ENCODE measurements at regions not wholly inside any gene's neighbourhood (a gene's known extent, or its start where the extent isn't known, plus 50 kb on each side); places are given as distances from the start of the nearest gene placed in this dataset.
"Not testable (repeated sequence)": the region's sequence is repeated elsewhere in the genome, so short reads cannot be mapped to it uniquely, and the experiment has no call there.

DNA sequence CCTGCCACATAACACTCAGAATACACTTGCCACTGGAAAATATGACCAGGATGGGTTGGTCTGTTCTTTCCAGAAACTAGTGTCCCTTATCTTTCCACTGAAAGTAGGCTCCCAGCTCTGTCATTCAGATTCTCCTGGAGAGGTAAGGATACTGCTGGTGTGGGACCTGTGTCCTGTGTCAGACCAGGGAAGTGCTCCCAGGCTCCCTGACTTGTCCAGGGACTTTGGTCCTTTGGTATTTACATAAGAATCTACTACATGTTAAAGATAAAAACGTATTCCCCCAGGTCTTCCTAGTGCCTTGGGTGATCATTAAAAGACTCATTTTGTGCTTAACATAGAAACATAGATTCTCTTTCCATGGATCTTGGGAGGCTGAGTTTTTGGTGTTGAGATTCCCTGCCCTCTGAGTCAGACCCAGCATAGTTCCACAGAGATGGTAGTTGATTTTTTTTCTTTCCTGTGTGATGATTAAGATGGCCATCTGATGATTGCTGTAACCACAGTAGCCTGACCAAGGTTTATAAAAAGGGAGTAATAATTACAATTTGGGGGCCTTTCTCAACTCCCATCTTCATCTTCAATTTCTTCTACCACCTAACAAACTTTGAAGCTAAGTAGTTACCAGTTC is 159.8 kb upstream of the JADE1 start:
- H3K27me3 Mint-ChIP-seq (ENCODE audit: low read depth): peaks cover 2% of the 10 kb centered on the region
- peaks cover 10% of the 10 kb centered on the region for H3K9me3 Mint-ChIP-seq
- no peak for DNase-seq (ENCODE audit: low read depth, low spot score)
- no peak overlapping the region for H3K27ac Mint-ChIP-seq (ENCODE audit: unreplicated experiment)
- TF ChIP-seq, protein P1, sequence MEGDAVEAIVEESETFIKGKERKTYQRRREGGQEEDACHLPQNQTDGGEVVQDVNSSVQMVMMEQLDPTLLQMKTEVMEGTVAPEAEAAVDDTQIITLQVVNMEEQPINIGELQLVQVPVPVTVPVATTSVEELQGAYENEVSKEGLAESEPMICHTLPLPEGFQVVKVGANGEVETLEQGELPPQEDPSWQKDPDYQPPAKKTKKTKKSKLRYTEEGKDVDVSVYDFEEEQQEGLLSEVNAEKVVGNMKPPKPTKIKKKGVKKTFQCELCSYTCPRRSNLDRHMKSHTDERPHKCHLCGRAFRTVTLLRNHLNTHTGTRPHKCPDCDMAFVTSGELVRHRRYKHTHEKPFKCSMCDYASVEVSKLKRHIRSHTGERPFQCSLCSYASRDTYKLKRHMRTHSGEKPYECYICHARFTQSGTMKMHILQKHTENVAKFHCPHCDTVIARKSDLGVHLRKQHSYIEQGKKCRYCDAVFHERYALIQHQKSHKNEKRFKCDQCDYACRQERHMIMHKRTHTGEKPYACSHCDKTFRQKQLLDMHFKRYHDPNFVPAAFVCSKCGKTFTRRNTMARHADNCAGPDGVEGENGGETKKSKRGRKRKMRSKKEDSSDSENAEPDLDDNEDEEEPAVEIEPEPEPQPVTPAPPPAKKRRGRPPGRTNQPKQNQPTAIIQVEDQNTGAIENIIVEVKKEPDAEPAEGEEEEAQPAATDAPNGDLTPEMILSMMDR (conservative IDR thresholded peaks at IDR 0.05): no peak
- H3K4me1 Mint-ChIP-seq: peaks cover 16% of the 10 kb centered on the region
- H3K36me3 Mint-ChIP-seq (ENCODE audit: low read depth): peaks cover 3% of the 10 kb centered on the region
- no peak overlapping the region for H3K4me3 Mint-ChIP-seq

DNA sequence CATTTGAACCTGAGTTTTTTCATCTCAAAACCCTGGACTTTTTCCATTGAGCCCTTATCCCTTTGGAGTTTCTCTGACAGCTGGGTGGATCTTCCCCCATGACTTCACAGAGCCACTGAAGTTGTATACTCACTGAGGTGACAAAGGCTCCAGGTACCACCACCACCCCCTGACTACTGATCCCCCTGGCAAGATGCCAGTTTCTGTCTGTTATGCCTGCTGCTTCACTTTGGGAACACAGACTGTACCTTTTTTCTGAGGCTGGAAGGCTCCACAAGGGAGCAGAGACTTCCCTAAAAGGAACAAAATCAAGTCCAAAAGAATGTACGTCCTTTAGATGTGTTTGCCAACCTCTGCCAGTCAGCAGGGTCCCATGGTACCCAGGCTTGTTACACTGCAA is 160.3 kb upstream of the JADE1 start:
- H3K27ac Mint-ChIP-seq (ENCODE audit: unreplicated experiment): no peak overlapping the region
- no peak for DNase-seq (ENCODE audit: low read depth, low spot score)

DNA sequence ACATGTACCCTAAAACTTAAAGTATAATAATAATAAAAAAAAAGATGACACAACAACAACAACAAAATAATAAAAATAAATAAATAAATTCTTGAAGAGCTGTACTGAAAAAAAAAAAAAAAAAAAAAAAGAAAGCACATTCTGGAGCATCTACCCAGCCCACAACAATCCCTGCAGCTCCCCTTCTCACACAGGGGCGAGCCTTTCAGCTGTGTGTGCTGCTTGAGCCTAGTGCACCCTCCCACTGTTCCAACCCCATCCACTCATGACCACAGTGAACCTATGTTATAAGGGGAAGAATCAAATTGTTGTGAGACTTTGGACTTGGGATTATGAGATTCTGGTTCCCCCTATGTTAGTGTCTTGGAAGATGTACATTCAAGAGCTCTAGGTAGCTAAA is 161.5 kb upstream of the JADE1 start:
- TF ChIP-seq, protein P1 (conservative IDR thresholded peaks at IDR 0.05): no peak
- H3K27ac Mint-ChIP-seq (ENCODE audit: unreplicated experiment): no peak overlapping the region
- peaks cover 5% of the 10 kb centered on the region for H3K9me3 Mint-ChIP-seq
- no peaks in the 10 kb centered on the region for H3K4me1 Mint-ChIP-seq
- DNase-seq (ENCODE audit: low read depth, low spot score): no peak
- H3K36me3 Mint-ChIP-seq (ENCODE audit: low read depth): no peaks in the 10 kb centered on the region
- peaks cover 2% of the 10 kb centered on the region for H3K27me3 Mint-ChIP-seq (ENCODE audit: low read depth)
- no peak overlapping the region for H3K4me3 Mint-ChIP-seq

More for the DNA sequence above, 160.3 kb upstream of the JADE1 start:
- peaks cover 9% of the 10 kb centered on the region for H3K9me3 Mint-ChIP-seq
- H3K36me3 Mint-ChIP-seq (ENCODE audit: low read depth): no peaks in the 10 kb centered on the region
- H3K4me1 Mint-ChIP-seq: peaks cover 11% of the 10 kb centered on the region
- TF ChIP-seq, protein P1 (conservative IDR thresholded peaks at IDR 0.05): no peak
- peaks cover 2% of the 10 kb centered on the region for H3K27me3 Mint-ChIP-seq (ENCODE audit: low read depth)
- H3K4me3 Mint-ChIP-seq: no peak overlapping the region

DNA sequence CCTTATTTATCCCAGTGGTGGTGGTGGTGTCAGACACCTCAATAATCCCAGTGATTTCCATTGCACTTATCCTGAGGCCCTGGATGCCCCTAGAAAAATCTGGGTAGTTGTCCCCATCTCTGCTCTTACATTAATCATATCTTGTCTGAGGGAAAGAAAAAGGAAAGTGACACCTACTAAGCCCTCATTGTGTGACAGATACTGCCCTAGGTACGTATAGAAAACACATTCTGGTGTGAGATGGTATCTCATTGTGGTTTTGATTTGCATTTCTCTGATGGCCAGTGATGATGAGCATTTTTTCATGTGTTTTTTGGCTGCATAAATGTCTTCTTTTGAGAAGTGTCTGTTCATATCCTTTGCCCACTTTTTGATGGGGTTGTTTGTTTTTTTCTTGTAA is 162.6 kb upstream of the JADE1 start:
- H3K4me3 Mint-ChIP-seq; H3K36me3 Mint-ChIP-seq (ENCODE audit: low read depth); H3K4me1 Mint-ChIP-seq; H3K9me3 Mint-ChIP-seq; H3K27me3 Mint-ChIP-seq (ENCODE audit: low read depth); DNase-seq (ENCODE audit: low read depth, low spot score); H3K27ac Mint-ChIP-seq (ENCODE audit: unreplicated experiment): not testable (repeated sequence)

DNA sequence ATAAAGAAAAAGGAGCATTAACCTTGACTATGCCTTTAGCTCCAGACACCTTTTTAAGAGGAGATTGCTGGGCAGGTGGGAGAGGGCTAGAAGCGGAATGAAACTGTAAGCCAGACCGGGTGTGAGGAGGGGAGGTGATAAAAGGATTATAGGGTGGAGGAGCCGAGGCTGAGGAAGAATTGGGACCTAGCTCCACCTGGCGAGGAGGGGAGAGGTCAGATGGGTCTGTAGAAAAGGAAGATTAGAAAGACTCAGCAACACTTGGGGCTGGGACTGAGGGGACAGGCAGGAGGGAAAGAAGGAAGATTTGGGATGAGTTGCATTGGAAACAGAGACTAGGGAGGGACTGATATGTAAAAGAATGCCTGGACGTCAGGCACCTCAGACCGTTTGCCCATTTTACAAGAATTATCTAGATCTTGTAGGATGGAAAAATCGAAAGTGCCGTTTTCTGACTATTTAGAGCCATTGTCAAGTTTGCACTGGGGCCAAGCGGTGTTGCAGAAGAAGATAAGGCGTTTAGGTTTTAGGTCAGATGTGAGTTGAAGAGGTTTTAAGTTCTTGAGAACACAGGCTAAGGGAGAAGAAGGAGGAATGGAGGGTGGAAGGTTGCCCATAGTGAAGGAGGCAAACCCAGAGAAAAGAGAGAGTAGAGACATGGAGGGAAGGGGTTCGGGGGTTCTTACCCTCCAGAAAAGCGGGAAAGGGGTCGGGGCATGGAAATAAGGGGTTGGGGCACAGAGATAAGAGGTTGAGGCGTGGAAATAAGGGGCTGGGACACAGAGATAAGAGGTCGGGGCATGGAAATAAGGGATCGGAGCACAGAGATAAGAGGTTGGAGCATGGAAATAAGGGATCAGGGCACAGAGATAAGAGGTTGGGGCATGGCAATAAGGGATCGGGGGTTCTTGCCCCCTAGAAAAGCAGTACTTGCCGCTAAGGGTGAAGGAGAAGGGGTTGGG is 164.5 kb upstream of the JADE1 start:
- not testable (repeated sequence) for H3K27ac Mint-ChIP-seq (ENCODE audit: unreplicated experiment)

DNA sequence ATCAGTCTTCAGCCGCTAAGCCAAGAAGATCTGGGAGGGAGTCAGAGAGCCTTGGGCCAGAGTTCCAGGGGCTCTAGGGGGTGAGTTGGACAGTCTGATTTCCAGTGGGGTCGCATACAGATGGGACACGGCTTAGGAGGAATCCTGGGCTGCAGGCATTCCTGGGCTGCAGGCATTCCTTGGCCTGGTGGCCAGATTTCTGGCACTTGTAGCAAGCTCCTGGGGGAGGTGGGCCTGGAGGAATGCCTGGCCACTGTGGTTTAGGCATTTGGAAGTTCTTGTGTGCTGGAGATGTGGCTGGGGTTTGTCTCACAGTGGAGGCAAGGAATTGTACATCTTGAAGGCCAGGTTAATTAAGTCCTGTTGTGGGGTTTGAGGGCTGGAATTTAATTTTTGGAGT is 165.4 kb upstream of the JADE1 start:
- not testable (repeated sequence) for H3K9me3 Mint-ChIP-seq; H3K4me3 Mint-ChIP-seq; H3K36me3 Mint-ChIP-seq (ENCODE audit: low read depth); H3K27ac Mint-ChIP-seq (ENCODE audit: unreplicated experiment); DNase-seq (ENCODE audit: low read depth, low spot score); H3K4me1 Mint-ChIP-seq; H3K27me3 Mint-ChIP-seq (ENCODE audit: low read depth)

More for the DNA sequence above, 164.5 kb upstream of the JADE1 start:
- not testable (repeated sequence) for H3K4me1 Mint-ChIP-seq; H3K36me3 Mint-ChIP-seq (ENCODE audit: low read depth); H3K9me3 Mint-ChIP-seq; DNase-seq (ENCODE audit: low read depth, low spot score); H3K4me3 Mint-ChIP-seq; H3K27me3 Mint-ChIP-seq (ENCODE audit: low read depth)

DNA sequence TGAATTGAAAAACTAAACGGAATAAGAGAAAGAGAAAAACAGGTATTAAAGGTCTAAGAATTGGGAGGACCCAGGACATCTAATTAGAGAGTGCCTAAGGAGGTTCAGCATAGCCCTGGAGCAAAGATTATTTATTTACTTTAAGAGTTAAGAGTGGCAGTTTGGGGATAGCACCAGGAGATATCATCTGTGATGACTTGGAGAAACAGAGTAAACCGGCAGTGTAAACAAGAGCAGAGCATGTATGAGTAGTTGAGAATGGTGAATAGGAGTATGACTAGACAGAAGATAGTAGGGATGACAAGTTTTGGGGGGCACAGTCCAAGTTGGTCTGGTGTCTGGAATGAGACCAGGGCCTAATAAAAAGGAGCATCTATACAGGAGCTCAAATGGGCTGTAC is 167.9 kb upstream of the JADE1 start:
- DNase-seq (ENCODE audit: low read depth, low spot score); H3K27me3 Mint-ChIP-seq (ENCODE audit: low read depth); H3K36me3 Mint-ChIP-seq (ENCODE audit: low read depth); H3K4me3 Mint-ChIP-seq; H3K9me3 Mint-ChIP-seq; H3K4me1 Mint-ChIP-seq: not testable (repeated sequence)
- H3K27ac Mint-ChIP-seq (ENCODE audit: unreplicated experiment): peak overlapping the region; percentile 31

All from neural crest cell (in vitro differentiated cells).